HG02571 (cell line): ENCODE measurements at regions not wholly inside any gene's neighbourhood (a gene's known extent, or its start where the extent isn't known, plus 50 kb on each side); places are given as distances from the start of the nearest gene placed in this dataset.

Experiments
- ATAC-seq: cut with Tn5 transposase; IDR thresholded peaks from one replicate; pipeline ENCODE4 v1.9.1; 2021; ENCODE audit warnings: mild to moderate bottlenecking, moderate library complexity; ENCODE audit not compliant: unreplicated experiment

DNA sequence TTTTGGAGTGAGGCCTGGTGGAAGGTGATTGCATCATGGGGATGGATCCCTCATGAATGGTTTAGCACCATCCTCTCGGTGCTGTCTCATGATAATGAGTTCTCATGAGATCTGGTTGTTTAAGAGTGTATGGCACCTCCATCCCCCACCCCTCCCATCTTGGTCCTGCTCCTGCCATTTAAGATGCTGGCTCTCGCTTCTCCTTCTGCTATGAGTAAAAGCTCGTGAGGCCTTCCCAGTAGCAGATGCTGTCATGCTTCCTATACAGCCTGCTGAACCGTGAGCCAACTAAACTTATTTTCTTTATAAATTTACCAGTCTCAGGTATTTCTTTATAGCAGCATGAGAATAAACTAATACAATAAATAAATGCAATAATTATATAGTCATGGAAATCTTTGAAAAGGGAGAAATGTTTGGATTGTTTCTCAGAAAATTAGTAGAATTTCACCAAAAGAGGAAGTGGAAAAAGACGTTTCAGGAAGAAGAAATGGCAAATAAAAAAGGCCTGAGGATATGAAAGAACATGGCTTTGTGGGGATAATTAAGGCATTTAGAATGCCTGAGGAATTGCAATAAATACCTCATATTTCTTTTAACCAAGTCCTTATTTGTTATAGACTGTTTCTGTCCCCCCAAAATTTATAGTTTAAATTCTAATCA is 451.2 kb upstream of the ADGRL4 start:
- ATAC-seq = no peak

DNA sequence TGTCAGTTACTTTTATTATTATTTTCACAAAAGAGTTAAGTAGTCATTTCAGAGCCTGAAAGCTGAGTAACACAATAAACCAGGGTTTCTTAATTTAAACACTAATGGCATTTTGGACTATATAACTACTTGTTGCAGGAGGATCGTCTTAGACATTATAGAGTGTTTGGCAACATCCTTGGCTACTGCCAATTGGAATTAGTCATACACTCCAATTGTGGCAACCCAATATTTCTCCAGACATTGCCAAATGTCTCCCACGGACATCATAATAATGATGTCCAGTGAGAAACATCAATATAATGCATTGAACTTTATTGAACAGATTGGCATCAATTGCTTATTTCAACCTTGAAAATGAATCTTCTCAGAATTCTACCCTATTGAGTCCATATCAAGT is 441.9 kb upstream of the ADGRL4 start:
- no peak for ATAC-seq

DNA sequence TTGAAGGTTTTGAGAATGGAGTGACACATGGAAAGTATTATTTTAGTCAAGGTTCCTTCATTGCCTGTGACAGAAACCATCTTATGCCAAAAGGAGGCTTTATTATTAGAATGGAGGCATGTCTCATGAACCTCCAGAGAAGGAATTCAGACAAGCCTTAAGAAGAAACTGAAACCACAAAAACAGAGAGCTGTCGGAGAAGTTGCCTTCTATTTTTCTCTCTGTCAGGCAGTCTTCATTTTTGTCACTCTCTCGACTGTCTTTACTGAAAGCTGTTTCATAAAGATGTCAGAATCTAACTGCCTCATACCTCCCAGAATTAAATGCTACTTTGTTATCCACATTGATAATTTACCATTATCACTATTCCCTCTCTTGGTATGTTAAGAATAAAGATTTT is 434.7 kb upstream of the ADGRL4 start:
- no peak for ATAC-seq

- no peak for ATAC-seq
Measured at GRCh38 chr1:79437540-79437939, 431.0 kb upstream of the ADGRL4 start.

DNA sequence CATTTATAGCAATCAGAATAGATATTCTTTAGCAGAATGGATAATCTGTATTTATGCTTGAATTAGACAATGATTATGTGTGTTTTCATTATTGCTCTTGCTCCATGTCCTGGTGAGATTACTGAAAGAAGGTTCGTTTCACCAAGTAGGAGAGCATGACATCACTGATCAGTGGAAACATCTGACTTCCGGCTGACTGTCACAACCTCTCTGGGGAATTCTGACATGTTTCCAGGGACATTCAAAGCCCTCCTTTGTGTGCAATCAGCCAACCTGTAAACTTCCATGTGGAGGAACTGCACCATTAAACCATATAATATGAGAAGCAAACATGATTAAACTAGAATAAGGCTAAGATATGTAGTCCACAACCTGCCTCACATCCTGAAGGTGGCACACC is 424.8 kb upstream of the ADGRL4 start:
- ATAC-seq = no peak

DNA sequence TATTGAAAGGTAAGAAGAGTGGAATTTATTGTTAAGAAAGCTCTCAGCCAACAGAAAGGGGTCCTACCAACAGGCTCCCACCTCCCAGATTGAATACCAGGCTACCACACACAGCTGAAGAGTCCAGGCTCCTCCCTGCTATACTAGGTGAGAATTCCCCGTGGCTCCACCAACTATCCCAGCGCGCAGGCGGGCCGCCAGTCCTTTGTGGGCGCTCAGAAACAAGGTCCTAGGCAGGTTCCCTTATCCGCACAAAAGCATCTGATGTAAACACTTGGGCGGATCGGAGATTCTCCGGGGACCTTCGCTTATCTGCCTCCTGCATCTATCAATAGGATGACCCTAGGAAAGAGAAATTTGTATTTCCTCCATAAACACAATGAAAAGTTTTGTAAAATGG is 423.9 kb upstream of the ADGRL4 start:
- no peak for ATAC-seq

- ATAC-seq = no peak
Measured at GRCh38 chr1:79422726-79423125, 416.2 kb upstream of the ADGRL4 start.

- no peak for ATAC-seq
Measured at GRCh38 chr1:79398501-79398900, 392.0 kb upstream of the ADGRL4 start.

- ATAC-seq = no peak
Measured at GRCh38 chr1:79396901-79397300, 390.4 kb upstream of the ADGRL4 start.

GRCh38 chr1:79388694-79389361 is 382.3 kb upstream of the ADGRL4 start:
- ATAC-seq = no peak

- ATAC-seq = no peak
Measured at GRCh38 chr1:79386730-79387129, 380.2 kb upstream of the ADGRL4 start.

DNA sequence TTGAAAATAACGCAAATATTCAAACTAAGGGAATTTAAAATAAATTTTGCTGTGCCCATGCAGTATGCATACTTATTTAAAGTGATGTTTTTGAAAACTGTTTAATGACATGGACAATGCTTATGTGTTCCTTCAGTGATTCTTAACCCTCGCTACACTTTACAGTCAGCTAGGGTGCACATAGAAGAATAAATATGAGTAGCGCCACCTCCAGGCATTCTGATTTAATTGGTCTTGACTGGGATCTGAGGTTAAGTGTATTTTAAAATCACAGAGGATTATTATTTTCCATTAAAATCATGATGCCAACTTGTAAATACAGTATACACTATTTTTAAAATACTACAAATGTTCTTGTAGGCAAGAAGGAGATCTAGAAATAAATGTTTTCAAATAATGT is 373.5 kb upstream of the ADGRL4 start:
- ATAC-seq = no peak

- ATAC-seq = no peak
Measured at GRCh38 chr1:79376106-79376505, 369.6 kb upstream of the ADGRL4 start.

DNA sequence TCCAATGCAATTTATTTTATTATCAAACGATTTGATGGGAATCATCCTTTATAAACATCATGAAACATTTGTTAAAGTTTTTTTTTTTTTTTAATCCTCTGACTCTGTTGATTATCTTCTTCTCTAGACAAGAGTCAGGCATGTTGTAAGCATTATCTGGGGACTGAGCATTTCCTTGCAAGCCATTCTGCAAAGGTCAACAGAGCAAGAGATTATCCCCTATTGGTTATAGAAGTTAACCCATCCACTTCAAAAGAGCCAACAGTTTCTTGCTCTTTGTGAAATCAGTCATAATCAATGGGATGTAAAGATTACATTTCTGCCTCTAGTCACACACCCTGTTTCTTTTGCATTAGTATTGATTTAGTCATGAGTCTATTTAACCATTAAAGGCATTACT is 368.8 kb upstream of the ADGRL4 start:
- ATAC-seq = no peak

- ATAC-seq = no peak
Measured at GRCh38 chr1:79374397-79374796, 367.9 kb upstream of the ADGRL4 start.

GRCh38 chr1:79373481-79374125 is 367.1 kb upstream of the ADGRL4 start:
- no peak for ATAC-seq

DNA sequence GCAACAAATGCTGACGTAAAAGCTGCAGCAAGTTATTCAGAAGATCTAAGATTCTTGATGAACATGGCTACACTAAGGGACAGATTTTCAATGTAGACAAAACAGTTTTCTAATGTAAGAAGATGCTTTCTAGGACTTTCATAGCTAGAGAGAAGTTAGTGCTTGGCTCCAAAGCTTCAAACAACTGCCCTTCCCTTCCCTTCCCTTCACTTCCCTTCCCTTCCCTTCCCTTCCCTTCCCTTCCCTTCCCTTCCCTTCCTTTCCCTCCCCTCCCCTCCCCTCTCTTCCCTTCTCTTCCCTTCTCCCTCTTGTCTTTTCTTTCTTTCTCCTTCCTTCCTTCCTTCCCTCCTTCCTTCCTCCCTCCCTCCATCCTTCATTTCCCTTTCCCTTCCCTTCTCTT is 365.3 kb upstream of the ADGRL4 start:
- no peak for ATAC-seq

DNA sequence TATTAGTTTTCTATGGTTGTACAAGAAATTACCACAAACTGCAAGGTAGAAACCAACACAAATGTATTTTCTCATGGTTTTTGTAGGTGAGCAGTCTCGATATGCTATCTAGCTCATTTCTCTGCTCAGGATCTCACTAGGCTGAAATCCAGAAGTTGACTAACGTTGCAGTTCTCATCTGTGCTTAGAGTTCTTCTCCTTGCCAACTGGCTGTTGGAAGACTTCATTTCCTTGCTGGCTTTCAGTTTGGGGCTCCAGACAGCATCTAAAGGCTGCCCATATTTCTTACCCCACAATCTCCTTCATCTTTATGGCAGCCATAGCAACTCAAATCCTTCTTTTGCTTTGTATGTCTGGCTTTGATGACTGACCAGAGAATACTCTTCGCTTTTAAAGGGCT is 362.6 kb upstream of the ADGRL4 start:
- no peak for ATAC-seq

DNA sequence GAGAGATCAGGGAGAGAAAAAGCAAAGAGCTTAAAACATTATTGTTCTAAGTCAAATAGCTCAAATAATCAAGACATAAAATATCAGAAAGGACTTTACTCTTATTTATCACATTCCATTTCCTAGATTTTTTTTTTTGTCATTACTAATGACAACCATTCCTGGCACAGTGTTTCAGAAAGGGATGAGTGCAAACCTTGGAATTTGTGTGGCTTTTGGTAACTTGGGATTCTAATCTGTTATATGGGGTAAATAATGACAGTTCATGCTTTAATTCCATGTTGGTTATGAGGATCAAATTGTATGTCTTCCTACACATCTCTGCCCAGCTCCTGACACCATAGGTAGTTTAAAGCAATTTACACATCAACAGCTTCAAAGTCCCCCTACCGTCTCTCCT is 358.4 kb upstream of the ADGRL4 start:
- ATAC-seq = no peak

GRCh38 chr1:79363430-79363829 is 356.9 kb upstream of the ADGRL4 start:
- ATAC-seq = no peak

- ATAC-seq = no peak
Measured at GRCh38 chr1:79362470-79362869, 355.9 kb upstream of the ADGRL4 start.

DNA sequence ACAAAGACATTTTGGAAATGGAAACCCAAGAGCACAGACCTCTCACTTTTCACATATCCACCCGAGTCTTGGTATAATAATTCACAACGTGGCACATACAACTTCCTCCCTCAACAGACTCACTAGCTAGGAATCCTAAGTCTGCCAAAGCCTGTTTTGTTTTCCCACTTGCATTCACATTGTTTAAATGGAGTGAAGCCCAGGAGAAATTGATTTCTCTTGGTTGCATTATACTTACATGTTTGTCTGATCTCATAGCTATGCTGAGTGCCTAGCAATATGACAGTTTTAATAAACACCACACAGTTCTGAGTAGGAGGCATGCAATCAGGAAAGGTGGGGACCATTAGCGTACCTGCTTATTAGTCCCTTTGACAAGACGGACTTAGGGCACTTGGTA is 348.6 kb upstream of the ADGRL4 start:
- ATAC-seq = no peak
